CD4-positive, alpha-beta T cell (primary cell): ENCODE measurements at regions not wholly inside any gene's neighbourhood (a gene's known extent, or its start where the extent isn't known, plus 50 kb on each side); places are given as distances from the start of the nearest gene placed in this dataset.

ENCODE experiments used
- ATAC-seq: fragments of 200-7000 bp; cut with Tn5 transposase; one replicate; pipeline ENCODE4 v1.10.0; 2022; ENCODE audit warnings: mild to moderate bottlenecking; ENCODE audit not compliant: poor library complexity
- CTCF ChIA-PET: fragments of 350-600 bp; sonication (Branson Sonifier 250); formaldehyde crosslinking; loops from one replicate; lab custom pipeline; 2021; ENCODE audit warnings: antibody characterized with exemption, inconsistent platforms; lab: Charles Lee
- POLR2A ChIA-PET: fragments of 350-600 bp; sonication (Branson Sonifier 250); formaldehyde crosslinking; loops from one replicate; lab custom pipeline; 2021; ENCODE audit warnings: antibody characterized with exemption, inconsistent platforms; lab: Charles Lee
- DNase-seq, 14 experiments: peaks; one replicate each; pipeline ENCODE4 v3.0.0-alpha.2; 2013 to 2020; ENCODE audit warnings: mixed read lengths in 2 of 14
- H3K27ac ChIP-seq, 2 donors: one replicate each; pipeline versions ENCODE4 v1.5.1 to v1.7.0; 2013; ENCODE audit warnings: low read length in 2 of 2, low read depth in 1 of 2, mild to moderate bottlenecking in 1 of 2
- H3K27me3 ChIP-seq, 2 experiments: 1 replicate in 1 of 2; 2 replicates in 1 of 2; pipeline versions ENCODE4 v1.6.1 to v1.7.0; 2013; ENCODE audit warnings: low read length in 2 of 2, control low read depth in 1 of 2, mild to moderate bottlenecking in 1 of 2, moderate library complexity in 1 of 2; ENCODE audit not compliant: insufficient read depth in 2 of 2, control insufficient read depth in 1 of 2
- H3K36me3 ChIP-seq: one replicate; pipeline ENCODE4 v1.6.1; 2013; ENCODE audit warnings: low read length, control low read depth; ENCODE audit not compliant: insufficient read depth
- H3K4me1 ChIP-seq: one replicate; pipeline ENCODE4 v1.6.1; 2013; ENCODE audit warnings: low read length, control low read depth; ENCODE audit not compliant: insufficient read depth
- H3K4me3 ChIP-seq: one replicate; pipeline ENCODE4 v1.5.1; 2013; ENCODE audit warnings: mild to moderate bottlenecking, low read length, moderate library complexity
- H3K9me3 ChIP-seq, 2 experiments: 1 replicate in 1 of 2; 2 replicates in 1 of 2; pipeline versions ENCODE4 v1.6.1 to v1.7.0; 2013; ENCODE audit warnings: low read length in 2 of 2, mild to moderate bottlenecking in 2 of 2, control low read depth in 1 of 2, moderate library complexity in 1 of 2; ENCODE audit not compliant: control insufficient read depth in 1 of 2, insufficient read depth in 1 of 2
- H3K27ac Mint-ChIP-seq: one replicate; pipeline ENCODE4 v1.8.0; 2020; ENCODE audit warnings: mixed read lengths
- H3K27me3 Mint-ChIP-seq: one replicate; pipeline ENCODE4 v1.8.0; 2021; ENCODE audit warnings: mixed read lengths
- H3K36me3 Mint-ChIP-seq: one replicate; pipeline ENCODE4 v1.8.0; 2021; ENCODE audit warnings: low read depth, mixed read lengths
- H3K4me1 Mint-ChIP-seq: one replicate; pipeline ENCODE4 v1.8.0; 2021; ENCODE audit warnings: low read depth, mixed read lengths
- H3K4me3 Mint-ChIP-seq: one replicate; pipeline ENCODE4 v1.8.0; 2020; ENCODE audit warnings: mild to moderate bottlenecking, mixed read lengths
- H3K9me3 Mint-ChIP-seq: one replicate; pipeline ENCODE4 v1.8.0; 2020; ENCODE audit warnings: mixed read lengths
- intact Hi-C, 2 experiments: fragments of 100-400 bp; cut with DNase I in 1 of 2; cut with micrococcal nuclease in 1 of 2; formaldehyde crosslinking; loops; one replicate each; pipeline versions ENCODE4 v1.15.1 to v1.9.0; 2023 to 2025; cut with DNase I, micrococcal nuclease
- TF ChIP-seq, protein P1 (sequence below): fragments of 200-600 bp; IDR thresholded peaks from one replicate; pipeline ENCODE4 v1.8.0; 2022; ENCODE audit warnings: antibody characterized with exemption, mild to moderate bottlenecking

- DNase-seq (no peak), ATAC-seq (no peak)
- Histone ChIP-seq H3K36me3 (no peaks in the 10 kb centered on the region), H3K4me3 (no peak overlapping the region), H3K27me3 (no peaks in the 10 kb centered on the region), H3K9me3 (no peaks in the 10 kb centered on the region), H3K27ac (no peak overlapping the region), H3K4me1 (no peaks in the 10 kb centered on the region)
- TF ChIP-seq, protein P1, sequence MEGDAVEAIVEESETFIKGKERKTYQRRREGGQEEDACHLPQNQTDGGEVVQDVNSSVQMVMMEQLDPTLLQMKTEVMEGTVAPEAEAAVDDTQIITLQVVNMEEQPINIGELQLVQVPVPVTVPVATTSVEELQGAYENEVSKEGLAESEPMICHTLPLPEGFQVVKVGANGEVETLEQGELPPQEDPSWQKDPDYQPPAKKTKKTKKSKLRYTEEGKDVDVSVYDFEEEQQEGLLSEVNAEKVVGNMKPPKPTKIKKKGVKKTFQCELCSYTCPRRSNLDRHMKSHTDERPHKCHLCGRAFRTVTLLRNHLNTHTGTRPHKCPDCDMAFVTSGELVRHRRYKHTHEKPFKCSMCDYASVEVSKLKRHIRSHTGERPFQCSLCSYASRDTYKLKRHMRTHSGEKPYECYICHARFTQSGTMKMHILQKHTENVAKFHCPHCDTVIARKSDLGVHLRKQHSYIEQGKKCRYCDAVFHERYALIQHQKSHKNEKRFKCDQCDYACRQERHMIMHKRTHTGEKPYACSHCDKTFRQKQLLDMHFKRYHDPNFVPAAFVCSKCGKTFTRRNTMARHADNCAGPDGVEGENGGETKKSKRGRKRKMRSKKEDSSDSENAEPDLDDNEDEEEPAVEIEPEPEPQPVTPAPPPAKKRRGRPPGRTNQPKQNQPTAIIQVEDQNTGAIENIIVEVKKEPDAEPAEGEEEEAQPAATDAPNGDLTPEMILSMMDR = no peak
- POLR2A ChIA-PET = no interaction called here
- H3K9me3 Mint-ChIP-seq = peaks cover 2% of the 10 kb centered on the region
- no peaks in the 10 kb centered on the region for H3K36me3 Mint-ChIP-seq
- H3K4me3 Mint-ChIP-seq = no peak overlapping the region
- H3K27ac Mint-ChIP-seq = no peak overlapping the region
- intact Hi-C loops = no loop called here
- CTCF ChIA-PET = no interaction called here
- H3K27me3 Mint-ChIP-seq = no peaks in the 10 kb centered on the region
- no peaks in the 10 kb centered on the region for H3K4me1 Mint-ChIP-seq
Measured at GRCh38 chr6:112634376-112634775, 287.2 kb downstream of the RFPL4B start.

GRCh38 chr6:112636650-112637262 lies 289.6 kb downstream of the RFPL4B start:
- H3K4me1 Mint-ChIP-seq = no peaks in the 10 kb centered on the region
- H3K4me3 ChIP-seq = no peak overlapping the region
- H3K27ac ChIP-seq = no peak overlapping the region
- no peaks in the 10 kb centered on the region for H3K9me3 ChIP-seq
- no peaks in the 10 kb centered on the region for H3K27me3 ChIP-seq
- ATAC-seq (no peak), DNase-seq (no peak)
- H3K27ac Mint-ChIP-seq = no peak overlapping the region
- no peak overlapping the region for H3K4me3 Mint-ChIP-seq
- no peaks in the 10 kb centered on the region for H3K4me1 ChIP-seq
- H3K27me3 Mint-ChIP-seq = no peaks in the 10 kb centered on the region
- H3K9me3 Mint-ChIP-seq = peaks cover 1% of the 10 kb centered on the region
- TF ChIP-seq, protein P1 = no peak
- H3K36me3 ChIP-seq = no peaks in the 10 kb centered on the region
- intact Hi-C loops = no loop called here
- H3K36me3 Mint-ChIP-seq = no peaks in the 10 kb centered on the region
- ChIA-PET POLR2A (no interaction called here), CTCF (no interaction called here)

GRCh38 chr6:112639391-112639831 lies 292.3 kb downstream of the RFPL4B start:
- no peaks in the 10 kb centered on the region for H3K27me3 Mint-ChIP-seq
- no peaks in the 10 kb centered on the region for H3K4me1 ChIP-seq
- H3K4me1 Mint-ChIP-seq = no peaks in the 10 kb centered on the region
- no peak overlapping the region for H3K27ac Mint-ChIP-seq
- ChIA-PET POLR2A (no interaction called here), CTCF (no interaction called here)
- no peaks in the 10 kb centered on the region for H3K27me3 ChIP-seq
- intact Hi-C loops = no loop called here
- TF ChIP-seq, protein P1 = no peak
- no peak overlapping the region for H3K4me3 ChIP-seq
- H3K27ac ChIP-seq = no peak overlapping the region
- no peaks in the 10 kb centered on the region for H3K9me3 ChIP-seq
- ATAC-seq (no peak), DNase-seq (no peak)
- H3K4me3 Mint-ChIP-seq = no peak overlapping the region
- H3K36me3 Mint-ChIP-seq = no peaks in the 10 kb centered on the region
- H3K9me3 Mint-ChIP-seq = no peaks in the 10 kb centered on the region
- H3K36me3 ChIP-seq = no peaks in the 10 kb centered on the region
